Activated CD8-positive, alpha-beta memory T cell treated with anti-CD3 and anti-CD28 coated beads, Interleukin-2, amount 50 U/mL, for 4 hours (primary cell): ENCODE measurements at regions not wholly inside any gene's neighbourhood (a gene's known extent, or its start where the extent isn't known, plus 50 kb on each side); places are given as distances from the start of the nearest gene placed in this dataset.

Experiments
- DNase-seq: peaks from one replicate; pipeline ENCODE4 v3.0.0-alpha.2; 2020

- no peak for DNase-seq
Measured at GRCh38 chr4:123849495-123849894, 452.9 kb downstream of the SPRY1 start.

GRCh38 chr4:123851521-123851920, 454.9 kb downstream of the SPRY1 start:
- DNase-seq: no peak

- no peak for DNase-seq
Measured at GRCh38 chr4:123853651-123854050, 457.1 kb downstream of the SPRY1 start.

- no peak for DNase-seq
Measured at GRCh38 chr4:123856689-123857545, 460.3 kb downstream of the SPRY1 start.

GRCh38 chr4:123858465-123858864, 461.9 kb downstream of the SPRY1 start:
- DNase-seq: no peak

GRCh38 chr4:123862812-123863211, 466.2 kb downstream of the SPRY1 start:
- no peak for DNase-seq

GRCh38 chr4:123866796-123867195, 470.2 kb downstream of the SPRY1 start:
- no peak for DNase-seq

GRCh38 chr4:123867910-123868587, 471.5 kb downstream of the SPRY1 start:
- DNase-seq: no peak

- no peak for DNase-seq
Measured at GRCh38 chr4:123869286-123870215, 473.0 kb downstream of the SPRY1 start.

GRCh38 chr4:123870216-123870876, 473.8 kb downstream of the SPRY1 start:
- DNase-seq: no peak

- DNase-seq: no peak
Measured at GRCh38 chr4:123871341-123871740, 474.7 kb downstream of the SPRY1 start.

GRCh38 chr4:123874063-123874462, 477.5 kb downstream of the SPRY1 start:
- DNase-seq: no peak

GRCh38 chr4:123876143-123876542, 479.5 kb downstream of the SPRY1 start:
- DNase-seq: no peak

- DNase-seq: no peak
Measured at GRCh38 chr4:123876671-123877101, 480.1 kb downstream of the SPRY1 start.

- no peak for DNase-seq
Measured at GRCh38 chr4:123877551-123877950, 481.0 kb downstream of the SPRY1 start.

- DNase-seq: no peak
Measured at GRCh38 chr4:123878976-123879375, 482.4 kb downstream of the SPRY1 start.

GRCh38 chr4:123880631-123881030, 484.0 kb downstream of the SPRY1 start:
- DNase-seq: no peak

- DNase-seq: no peak
Measured at GRCh38 chr4:123884922-123885321, 488.3 kb downstream of the SPRY1 start.

GRCh38 chr4:123889507-123889906, 492.9 kb downstream of the SPRY1 start:
- no peak for DNase-seq

GRCh38 chr4:123890889-123891288, 494.3 kb downstream of the SPRY1 start:
- no peak for DNase-seq

- no peak for DNase-seq
Measured at GRCh38 chr4:123891881-123892280, 495.3 kb downstream of the SPRY1 start.

GRCh38 chr4:123892368-123892976, 495.9 kb downstream of the SPRY1 start:
- DNase-seq: no peak
